Pancreas (tissue), 10 donors: ENCODE measurements at regions not wholly inside any gene's neighbourhood (a gene's known extent, or its start where the extent isn't known, plus 50 kb on each side); places are given as distances from the start of the nearest gene placed in this dataset.
A peak's percentile ranks its signal among the peaks of the same experiment; 100 is the strongest.

Experiments used
- ATAC-seq, 4 donors: fragments of 200-7000 bp; cut with Tn5 transposase; one replicate each; pipeline versions ENCODE4 v1.8.0 to v1.9.1; 2020; ENCODE audit warnings: mild to moderate bottlenecking in 4 of 4, moderate library complexity in 4 of 4
- DNase-seq, 6 donors: peaks; one replicate each; pipeline ENCODE4 v3.0.0-alpha.2; 2020
- FAIRE-seq: peaks from 2 replicates; lab custom pipeline; 2012; peaks lifted over from hg19 to GRCh38; lab: Jason Lieb, UNC
- H3K27ac ChIP-seq, 4 donors: fragments of 200-600 bp; sonication (generic); 1 replicate in 3 of 4; 2 replicates in 1 of 4; pipeline versions ENCODE4 v1.5.0 to v1.8.0; 2020
- H3K27me3 ChIP-seq, 4 donors: fragments of 200-600 bp; one replicate each; pipeline ENCODE4 v1.8.0; 2021
- H3K36me3 ChIP-seq, 3 donors: fragments of 200-600 bp; sonication (generic) in 1 of 3; one replicate each; pipeline versions ENCODE4 v1.5.0 to v1.8.0; 2020 to 2021
- H3K4me1 ChIP-seq, 3 donors: fragments of 200-600 bp; one replicate each; pipeline ENCODE4 v1.8.0; 2021
- H3K4me3 ChIP-seq, 4 donors: fragments of 200-600 bp; sonication (generic) in 2 of 4; one replicate each; pipeline versions ENCODE4 v1.5.0 to v1.8.0; 2020 to 2021
- H3K9me3 ChIP-seq, 4 donors: fragments of 200-600 bp; one replicate each; pipeline ENCODE4 v1.8.0; 2021
- CTCF ChIP-seq, 4 donors: fragments of 200-600 bp; sonication (generic) in 3 of 4; IDR thresholded peaks; one replicate each; pipeline versions ENCODE4 v1.5.0 to v1.8.0; 2021; ENCODE audit warnings: antibody characterized with exemption in 4 of 4
- WGBS, 2 donors: extraction: QIAGEN DNeasy Blood & Tissue Kit; methylation state at CpG; one replicate each; pipeline ENCODE4 v1.1.7; 2013; 5-methylcytosine and 5-hydroxymethylcytosine counted together
- intact Hi-C, 3 donors: fragments of 100-400 bp; cut with DNase I; formaldehyde crosslinking; loops; one replicate each; pipeline versions ENCODE4 v1.11.1 to v1.14.2; 2022
- donor health status: healthy with polysubstance abuse.
- donor health status: DM: no; HTN: no; CAD: no; lungs with moderate emphysema.
- donor health status: DM: no; HTN: no; CAD: no.
- donor health status: control.
- donor health status: control.
- donor health status: Bipolar disorder and iron deficiency.
- donor health status: DM: yes; HTN: yes; CAD: no.
- donor health status: DM: no; HTN: no; CAD: no.
- donor health status: DM: no; HTN: no; CAD: no.
- donor health status: DM: yes; HTN: yes; CAD: no.

GRCh38 chr2:160694631-160695030 lies 201.0 kb upstream of the RBMS1 start:
- Histone ChIP-seq H3K27ac (no peak overlapping the region), H3K27me3 (no peaks in the 10 kb centered on the region), H3K4me3 (no peak overlapping the region), H3K4me1 (no peaks in the 10 kb centered on the region), H3K36me3 (no peaks in the 10 kb centered on the region), H3K9me3 (no peaks in the 10 kb centered on the region)
- intact Hi-C loops = no loop called here
- WGBS, 2 donors = 34 to 38% methylated on average over 2 of the region's 2 CpGs
- no peak for FAIRE-seq
- no peak for TF ChIP-seq CTCF (IDR thresholded peaks at IDR 0.05)
- DNase-seq = no peak
- ATAC-seq = no peak

DNA sequence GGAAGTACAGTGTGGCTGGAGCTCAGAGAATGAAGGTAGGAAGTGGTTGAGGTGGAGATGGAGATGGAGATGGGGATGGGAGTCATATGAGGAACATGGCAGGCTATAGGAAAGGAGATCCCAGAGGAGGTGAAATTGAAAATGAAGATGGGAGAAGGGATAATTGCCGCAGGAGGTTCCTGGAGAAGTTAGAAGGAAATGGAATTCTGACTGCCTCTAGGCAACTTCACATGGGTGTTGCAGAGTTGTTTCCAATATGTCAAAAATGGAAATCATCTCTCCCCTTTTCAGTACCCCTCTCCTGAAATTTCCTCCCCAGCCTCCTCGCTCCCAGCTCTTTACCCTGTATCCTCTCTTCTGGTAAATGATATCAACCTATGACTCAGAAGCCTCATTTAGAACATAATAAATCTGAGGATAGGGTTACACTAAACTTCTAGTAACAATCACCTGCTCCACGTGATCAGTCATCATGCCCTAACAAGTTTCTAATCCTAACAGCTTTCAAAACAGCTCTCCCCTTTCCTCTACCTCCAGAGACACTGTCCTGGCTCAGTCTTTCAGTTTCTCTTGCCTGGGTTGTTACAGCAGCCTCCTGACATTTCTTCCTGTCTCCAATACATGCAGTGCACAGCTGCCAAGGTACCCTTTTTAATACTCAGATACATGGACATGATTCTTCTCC lies 201.9 kb upstream of the RBMS1 start:
- intact Hi-C loops = no loop called here
- Histone ChIP-seq H3K4me1 (no peaks in the 10 kb centered on the region), H3K4me3 (no peak overlapping the region), H3K9me3 (no peaks in the 10 kb centered on the region), H3K27ac (no peak overlapping the region), H3K36me3 (no peaks in the 10 kb centered on the region), H3K27me3 (no peaks in the 10 kb centered on the region)
- DNase-seq (no peak), FAIRE-seq (no peak), ATAC-seq (no peak)
- TF ChIP-seq CTCF (IDR thresholded peaks at IDR 0.05) = no peak
- 73 to 87% methylated on average over 3 of the region's 3 CpGs for WGBS, 2 donors

DNA sequence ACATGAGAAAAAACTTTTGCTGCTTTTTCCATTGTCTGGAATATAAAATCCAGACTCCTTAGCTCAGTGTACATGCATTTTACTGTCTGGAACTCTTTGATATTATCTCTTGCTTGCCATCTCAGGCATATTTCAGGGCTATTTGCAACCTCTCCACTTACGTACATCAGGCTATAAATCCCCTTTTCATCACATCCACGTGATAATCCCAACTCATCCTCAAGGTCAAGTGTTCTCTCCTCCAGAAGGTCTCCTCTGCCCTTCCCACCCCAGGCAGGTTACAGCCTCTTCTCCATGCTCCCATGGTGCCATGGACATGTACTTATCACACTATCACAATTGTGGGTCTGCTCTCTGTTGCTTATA lies 202.5 kb upstream of the RBMS1 start:
- intact Hi-C loops = no loop called here
- no peak overlapping the region for H3K27ac ChIP-seq
- no peak for ATAC-seq
- no peaks in the 10 kb centered on the region for H3K4me1 ChIP-seq
- H3K4me3 ChIP-seq = no peak overlapping the region
- no peaks in the 10 kb centered on the region for H3K27me3 ChIP-seq
- no peaks in the 10 kb centered on the region for H3K9me3 ChIP-seq
- 78 to 89% methylated on average over 2 of the region's 2 CpGs for WGBS, 2 donors
- DNase-seq = no peak
- no peaks in the 10 kb centered on the region for H3K36me3 ChIP-seq
- TF ChIP-seq CTCF (IDR thresholded peaks at IDR 0.05) = no peak
- no peak for FAIRE-seq

GRCh38 chr2:160697817-160698216 lies 204.2 kb upstream of the RBMS1 start:
- FAIRE-seq (no peak), ATAC-seq (no peak), DNase-seq (no peak)
- H3K9me3 ChIP-seq = no peaks in the 10 kb centered on the region
- intact Hi-C loops = no loop called here
- no peak for TF ChIP-seq CTCF (IDR thresholded peaks at IDR 0.05)
- 79 to 85% methylated on average over 6 of the region's 6 CpGs for WGBS, 2 donors
- H3K36me3 ChIP-seq = no peaks in the 10 kb centered on the region
- no peak overlapping the region for H3K4me3 ChIP-seq
- no peak overlapping the region for H3K27ac ChIP-seq
- H3K4me1 ChIP-seq = no peaks in the 10 kb centered on the region
- no peaks in the 10 kb centered on the region for H3K27me3 ChIP-seq

DNA sequence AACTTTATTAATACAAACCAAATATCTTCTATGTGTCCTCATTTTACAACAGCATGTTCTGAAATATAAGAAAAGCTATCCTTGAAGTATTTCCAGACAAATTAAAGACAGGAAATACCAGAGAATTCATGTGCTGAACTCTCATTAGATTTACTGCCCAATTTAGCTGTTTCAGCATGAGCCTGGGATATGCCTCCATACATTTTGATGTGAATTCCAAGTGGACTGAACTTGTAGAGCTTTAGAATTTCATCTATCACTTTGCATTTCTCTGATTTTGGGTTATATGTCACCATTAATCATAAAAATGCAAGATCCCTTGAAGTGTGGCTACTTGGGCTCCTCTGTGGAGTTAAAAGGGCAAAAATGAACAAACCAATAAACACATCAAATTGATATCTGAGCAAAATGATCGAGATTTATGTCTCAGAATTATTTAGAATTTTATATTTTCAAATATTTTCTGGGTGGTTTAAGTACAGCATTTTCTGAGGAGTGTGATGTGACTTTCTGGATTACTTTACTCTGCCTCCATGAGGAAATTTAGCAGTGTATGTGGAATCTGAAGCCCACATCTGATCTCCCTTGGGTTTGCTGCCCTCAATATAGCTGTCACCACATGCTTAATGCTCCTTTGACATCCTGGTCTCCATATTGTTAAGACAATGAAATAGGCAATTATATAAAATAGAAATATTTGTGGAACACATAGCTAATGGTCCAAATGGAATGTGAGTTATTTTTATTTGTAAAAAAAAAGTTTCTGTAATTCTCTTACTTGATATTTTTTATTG lies 206.6 kb upstream of the RBMS1 start:
- intact Hi-C loops = no loop called here
- H3K4me1 ChIP-seq = no peaks in the 10 kb centered on the region
- ATAC-seq (no peak), DNase-seq (no peak), FAIRE-seq (peak; percentile 13)
- no peaks in the 10 kb centered on the region for H3K9me3 ChIP-seq
- H3K36me3 ChIP-seq = no peaks in the 10 kb centered on the region
- 38 to 64% methylated on average over 1 of the region's 1 CpG for WGBS, 2 donors
- H3K27ac ChIP-seq = no peak overlapping the region
- no peak overlapping the region for H3K4me3 ChIP-seq
- TF ChIP-seq CTCF (IDR thresholded peaks at IDR 0.05) = no peak
- no peaks in the 10 kb centered on the region for H3K27me3 ChIP-seq
